Neural crest cell (in vitro differentiated cells): ENCODE measurements at regions not wholly inside any gene's neighbourhood (a gene's known extent, or its start where the extent isn't known, plus 50 kb on each side); places are given as distances from the start of the nearest gene placed in this dataset.

ENCODE experiments used
- DNase-seq: peaks from one replicate; pipeline ENCODE4 v3.0.0; 2021; ENCODE audit warnings: low read depth, mixed read lengths, low spot score
- H3K27ac Mint-ChIP-seq: one replicate; pipeline ENCODE4 v1.8.0; 2021; ENCODE audit warnings: mild to moderate bottlenecking, mixed read lengths; ENCODE audit not compliant: unreplicated experiment
- H3K27me3 Mint-ChIP-seq: 2 replicates; pipeline ENCODE4 v1.8.0; 2021; ENCODE audit warnings: low read depth, mild to moderate bottlenecking, mixed read lengths
- H3K36me3 Mint-ChIP-seq: 2 replicates; pipeline ENCODE4 v1.8.0; 2021; ENCODE audit warnings: low read depth, mild to moderate bottlenecking, mixed read lengths
- H3K4me1 Mint-ChIP-seq: 2 replicates; pipeline ENCODE4 v1.8.0; 2021; ENCODE audit warnings: mixed read lengths
- H3K4me3 Mint-ChIP-seq: one replicate; pipeline ENCODE4 v1.8.0; 2021; ENCODE audit warnings: mild to moderate bottlenecking, mixed read lengths
- H3K9me3 Mint-ChIP-seq: 2 replicates; pipeline ENCODE4 v1.8.0; 2021; ENCODE audit warnings: mixed read lengths
- CTCF ChIP-seq: fragments of 200-600 bp; sonication (generic); conservative IDR thresholded peaks from 2 replicates; pipeline ENCODE4 v1.5.0; 2021; ENCODE audit warnings: antibody characterized with exemption, mild to moderate bottlenecking

- H3K9me3 Mint-ChIP-seq, result peaks cover 3% of the 10 kb centered on the region
- peaks cover 4% of the 10 kb centered on the region for H3K27me3 Mint-ChIP-seq
- no peak overlapping the region for H3K27ac Mint-ChIP-seq
- DNase-seq, result no peak
- no peak for TF ChIP-seq CTCF
- H3K36me3 Mint-ChIP-seq, result no peaks in the 10 kb centered on the region
- H3K4me1 Mint-ChIP-seq, result no peaks in the 10 kb centered on the region
- H3K4me3 Mint-ChIP-seq, result no peak overlapping the region
These were observed 161.0 kb downstream of the MCHR2 start for GRCh38 chr6:99833034-99833433.

GRCh38 chr6:99836471-99836870 lies 157.6 kb downstream of the MCHR2 start:
- Mint-ChIP-seq H3K4me1 (no peaks in the 10 kb centered on the region), H3K36me3 (no peaks in the 10 kb centered on the region), H3K4me3 (no peak overlapping the region), H3K9me3 (peaks cover 3% of the 10 kb centered on the region), H3K27me3 (peaks cover 14% of the 10 kb centered on the region), H3K27ac (no peak overlapping the region)
- no peak for TF ChIP-seq CTCF
- DNase-seq, result no peak

- no peak overlapping the region for H3K4me3 Mint-ChIP-seq
- H3K4me1 Mint-ChIP-seq, result no peaks in the 10 kb centered on the region
- no peaks in the 10 kb centered on the region for H3K36me3 Mint-ChIP-seq
- no peak for DNase-seq
- peaks cover 19% of the 10 kb centered on the region for H3K27me3 Mint-ChIP-seq
- peaks cover 3% of the 10 kb centered on the region for H3K9me3 Mint-ChIP-seq
- TF ChIP-seq CTCF, result no peak
- H3K27ac Mint-ChIP-seq, result no peak overlapping the region
These were observed 155.4 kb downstream of the MCHR2 start for GRCh38 chr6:99838607-99839006.

- DNase-seq, result no peak
- no peak overlapping the region for H3K27ac Mint-ChIP-seq
- H3K4me3 Mint-ChIP-seq, result no peak overlapping the region
- H3K9me3 Mint-ChIP-seq, result peaks cover 3% of the 10 kb centered on the region
- H3K4me1 Mint-ChIP-seq, result no peaks in the 10 kb centered on the region
- no peak for TF ChIP-seq CTCF
- H3K36me3 Mint-ChIP-seq, result no peaks in the 10 kb centered on the region
- peaks cover 15% of the 10 kb centered on the region for H3K27me3 Mint-ChIP-seq
These were observed 152.7 kb downstream of the MCHR2 start for GRCh38 chr6:99841297-99841696.

GRCh38 chr6:99846006-99846405 lies 148.0 kb downstream of the MCHR2 start:
- DNase-seq, result no peak
- no peaks in the 10 kb centered on the region for H3K9me3 Mint-ChIP-seq
- no peak for TF ChIP-seq CTCF
- H3K4me3 Mint-ChIP-seq, result no peak overlapping the region
- no peaks in the 10 kb centered on the region for H3K36me3 Mint-ChIP-seq
- H3K27me3 Mint-ChIP-seq, result peaks cover 10% of the 10 kb centered on the region
- H3K27ac Mint-ChIP-seq, result no peak overlapping the region
- H3K4me1 Mint-ChIP-seq, result no peaks in the 10 kb centered on the region

GRCh38 chr6:99850841-99851240 lies 143.2 kb downstream of the MCHR2 start:
- Mint-ChIP-seq H3K36me3 (no peaks in the 10 kb centered on the region), H3K27me3 (peaks cover 7% of the 10 kb centered on the region)

More at GRCh38 chr6:99850841-99851240, 143.2 kb downstream of the MCHR2 start:
- Mint-ChIP-seq H3K4me3 (no peak overlapping the region), H3K4me1 (no peaks in the 10 kb centered on the region), H3K27ac (no peak overlapping the region), H3K9me3 (no peaks in the 10 kb centered on the region)
- no peak for DNase-seq
- no peak for TF ChIP-seq CTCF
